H1 (cell line): ENCODE measurements at regions not wholly inside any gene's neighbourhood (a gene's known extent, or its start where the extent isn't known, plus 50 kb on each side); places are given as distances from the start of the nearest gene placed in this dataset.

ENCODE experiments used
- CTCF ChIA-PET: fragments of 300-600 bp; sonication (Branson Sonifier 250); formaldehyde crosslinking; loops from one replicate; lab custom pipeline; 2021; ENCODE audit not compliant: partially characterized antibody; lab: Charles Lee
- POLR2A ChIA-PET: fragments of 300-600 bp; sonication (Branson Sonifier 250); formaldehyde crosslinking; loops from one replicate; lab custom pipeline; 2021; ENCODE audit warnings: inconsistent platforms; ENCODE audit not compliant: partially characterized antibody; lab: Charles Lee
- DNase-seq, 2 experiments: peaks; one replicate each; pipeline versions ENCODE4 v3.0.0 to v3.0.0-alpha.2; 2010 to 2022; ENCODE audit warnings: low spot score in 2 of 2, low read depth in 1 of 2, mixed read lengths in 1 of 2
- FAIRE-seq: peaks from 2 replicates; lab custom pipeline; 2011; peaks lifted over from hg19 to GRCh38; lab: Jason Lieb, UNC
- H2AFZ ChIP-seq: 2 replicates; pipeline ENCODE4 v1.8.1; 2012; ENCODE audit warnings: low read length, inconsistent platforms
- H2AK5ac ChIP-seq: 2 replicates; pipeline ENCODE4 v1.6.1; 2013; ENCODE audit warnings: low read depth, low read length
- H2BK120ac ChIP-seq: replicated peaks from 2 replicates; pipeline ENCODE3; 2013; ENCODE audit warnings: low read depth, low read length, inconsistent platforms
- H2BK12ac ChIP-seq: 2 replicates; pipeline ENCODE4 v1.6.1; 2013; ENCODE audit warnings: low read depth, low read length
- H2BK15ac ChIP-seq: 2 replicates; pipeline ENCODE4 v1.6.1; 2013; ENCODE audit warnings: low read length
- H2BK20ac ChIP-seq: 2 replicates; pipeline ENCODE4 v1.6.1; 2013; ENCODE audit warnings: low read length
- H2BK5ac ChIP-seq: 2 replicates; pipeline ENCODE4 v1.6.1; 2013; ENCODE audit warnings: low read depth, low read length
- H3K14ac ChIP-seq: 2 replicates; pipeline ENCODE4 v1.6.1; 2013; ENCODE audit warnings: inconsistent platforms; ENCODE audit not compliant: insufficient read length
- H3K18ac ChIP-seq: 2 replicates; pipeline ENCODE4 v1.6.1; 2013; ENCODE audit warnings: low read length; ENCODE audit errors: extremely low read depth
- H3K23ac ChIP-seq: 2 replicates; pipeline ENCODE4 v1.6.1; 2013; ENCODE audit warnings: inconsistent platforms; ENCODE audit not compliant: insufficient read length
- H3K23me2 ChIP-seq: 2 replicates; pipeline ENCODE4 v1.6.1; 2013; ENCODE audit warnings: low read depth, low read length
- H3K27ac ChIP-seq: 2 replicates; pipeline ENCODE4 v1.6.1; 2011; ENCODE audit warnings: low read depth, low read length, inconsistent platforms
- H3K27me3 ChIP-seq, 4 experiments: replicated peaks in 1 of 4; 1 replicate in 1 of 4; 2 replicates in 3 of 4; pipeline versions ENCODE4 v1.6.1 to v1.8.1; 2011 to 2013; ENCODE audit warnings: low read length in 3 of 4, mild to moderate bottlenecking in 3 of 4, inconsistent platforms in 2 of 4, mixed read lengths in 2 of 4, moderate library complexity in 1 of 4; ENCODE audit not compliant: control insufficient read depth in 3 of 4, insufficient read depth in 3 of 4; ENCODE audit errors: extremely low read depth in 1 of 4
- H3K36me3 ChIP-seq, 4 experiments: 2 replicates each; pipeline versions ENCODE4 v1.6.1 to v1.8.1; 2011 to 2013; ENCODE audit warnings: mild to moderate bottlenecking in 4 of 4, low read length in 3 of 4, moderate library complexity in 2 of 4, control low read depth in 1 of 4, inconsistent platforms in 1 of 4; ENCODE audit not compliant: insufficient read depth in 4 of 4, control insufficient read depth in 2 of 4
- H3K4ac ChIP-seq: replicated peaks from 2 replicates; pipeline ENCODE3; 2013; ENCODE audit warnings: low read length, low read depth, mixed read lengths, inconsistent platforms; ENCODE audit not compliant: insufficient read length
- H3K4me1 ChIP-seq, 4 experiments: replicated peaks in 1 of 4; 1 replicate in 1 of 4; 2 replicates in 3 of 4; pipeline versions ENCODE4 v1.6.1 to v1.8.1; 2011 to 2013; ENCODE audit warnings: low read length in 3 of 4, inconsistent platforms in 2 of 4, mixed read lengths in 1 of 4; ENCODE audit not compliant: insufficient read depth in 4 of 4, control insufficient read depth in 3 of 4
- H3K4me2 ChIP-seq, 2 experiments: 2 replicates each; pipeline versions ENCODE4 v1.6.1 to v1.8.1; 2011 to 2013; ENCODE audit warnings: low read depth in 2 of 2, low read length in 2 of 2, control low read depth in 1 of 2, inconsistent platforms in 1 of 2, mild to moderate bottlenecking in 1 of 2; ENCODE audit not compliant: insufficient read depth in 1 of 2
- H3K4me3 ChIP-seq, 4 experiments: fragments of 200-600, 300-600 bp in 1 of 4; sonication (generic), shearing (Covaris generic), sonication (Bioruptor Twin) in 1 of 4; 2 replicates each; pipeline versions ENCODE4 v1.5.1 to v1.8.1; 2011 to 2016; ENCODE audit warnings: low read length in 4 of 4, low read depth in 3 of 4, control low read depth in 2 of 4, inconsistent platforms in 2 of 4, mild to moderate bottlenecking in 2 of 4, mixed read lengths in 1 of 4, moderate library complexity in 1 of 4; ENCODE audit not compliant: insufficient read depth in 2 of 4; ENCODE audit errors: extremely low read depth in 1 of 4
- H3K56ac ChIP-seq: replicated peaks from 2 replicates; pipeline ENCODE3; 2013; ENCODE audit warnings: low read depth, mild to moderate bottlenecking, mixed read lengths, low read length, inconsistent platforms; ENCODE audit not compliant: insufficient read length
- H3K79me1 ChIP-seq: 2 replicates; pipeline ENCODE4 v1.6.1; 2013; ENCODE audit warnings: low read depth, low read length, control low read depth
- H3K79me2 ChIP-seq, 2 experiments: 2 replicates each; pipeline versions ENCODE4 v1.6.1 to v1.8.1; 2012 to 2013; ENCODE audit warnings: low read length in 2 of 2, mild to moderate bottlenecking in 2 of 2, inconsistent platforms in 1 of 2; ENCODE audit not compliant: insufficient read depth in 2 of 2, control insufficient read depth in 1 of 2
- H3K9ac ChIP-seq, 4 experiments: replicated peaks in 1 of 4; 1 replicate in 1 of 4; 2 replicates in 3 of 4; pipeline versions ENCODE4 v1.6.1 to v1.8.1; 2011 to 2013; ENCODE audit warnings: low read depth in 3 of 4, low read length in 3 of 4, control low read depth in 2 of 4, mild to moderate bottlenecking in 2 of 4, moderate library complexity in 2 of 4, inconsistent platforms in 1 of 4; ENCODE audit errors: extremely low read depth in 1 of 4
- H3K9me3 ChIP-seq, 2 experiments: 2 replicates each; pipeline versions ENCODE4 v1.6.1 to v1.8.1; 2012 to 2013; ENCODE audit warnings: mild to moderate bottlenecking in 2 of 2, moderate library complexity in 2 of 2, control low read depth in 1 of 2, inconsistent platforms in 1 of 2, low read depth in 1 of 2, low read length in 1 of 2, mixed read lengths in 1 of 2; ENCODE audit not compliant: insufficient read depth in 2 of 2
- H4K20me1 ChIP-seq, 2 experiments: replicated peaks in 1 of 2; 2 replicates each; pipeline versions ENCODE3 to v1.8.1; 2011 to 2013; ENCODE audit warnings: inconsistent platforms in 2 of 2, low read length in 2 of 2, mild to moderate bottlenecking in 1 of 2; ENCODE audit not compliant: insufficient read depth in 2 of 2, control insufficient read depth in 1 of 2
- H4K5ac ChIP-seq: 2 replicates; pipeline ENCODE4 v1.6.1; 2013; ENCODE audit warnings: low read length, low read depth, mixed read lengths, inconsistent platforms; ENCODE audit not compliant: insufficient read length
- H4K8ac ChIP-seq: 2 replicates; pipeline ENCODE4 v1.8.0; 2013; ENCODE audit warnings: mild to moderate bottlenecking, moderate library complexity, low read length, inconsistent platforms; ENCODE audit not compliant: insufficient read depth; ENCODE audit errors: extremely low read depth
- H4K91ac ChIP-seq: replicated peaks from 2 replicates; pipeline ENCODE3; 2013; ENCODE audit warnings: low read length, mixed read lengths, inconsistent platforms; ENCODE audit not compliant: insufficient read length
- BACH1 ChIP-seq: IDR thresholded peaks from 2 replicates; pipeline ENCODE4 v1.6.1; 2012; ENCODE audit warnings: low read length, improper control_type of control experiment
- BRCA1 ChIP-seq: IDR thresholded peaks from 2 replicates; pipeline ENCODE4 v1.6.1; 2012; ENCODE audit warnings: low read depth, low read length, improper control_type of control experiment
- CBX8 ChIP-seq: fragments of 300-800, 300-1000 bp; sonication (generic); IDR thresholded peaks from 2 replicates; pipeline ENCODE4 v1.7.1; 2016; ENCODE audit warnings: low read depth, low read length, borderline replicate concordance
- CHD1 ChIP-seq: IDR thresholded peaks from 2 replicates; pipeline ENCODE4 v1.6.1; 2012; ENCODE audit warnings: low read depth, low read length, improper control_type of control experiment
- FOSL1 ChIP-seq: IDR thresholded peaks from 2 replicates; pipeline ENCODE4 v1.6.1; 2011; ENCODE audit warnings: mild to moderate bottlenecking, low read depth, low read length, moderate library complexity; ENCODE audit not compliant: insufficient read depth
- POLR2A ChIP-seq, 2 experiments: IDR thresholded peaks; 1 replicate in 1 of 2; 2 replicates in 1 of 2; pipeline ENCODE4 v1.6.1; 2011; ENCODE audit warnings: low read depth in 2 of 2, low read length in 2 of 2, mild to moderate bottlenecking in 2 of 2; ENCODE audit errors: control extremely low read depth in 1 of 2
- RAD21 ChIP-seq, 2 experiments: IDR thresholded peaks in 1 of 2; conservative IDR thresholded peaks in 1 of 2; 2 replicates each; pipeline ENCODE4 v1.6.1; 2011; ENCODE audit warnings: low read depth in 2 of 2, low read length in 2 of 2, improper control_type of control experiment in 1 of 2, inconsistent platforms in 1 of 2, mild to moderate bottlenecking in 1 of 2, moderate library complexity in 1 of 2
- SAP30 ChIP-seq: fragments of 300-600 bp; sonication (generic); IDR thresholded peaks from 2 replicates; pipeline ENCODE4 v1.7.1; 2012; ENCODE audit warnings: low read length, moderate library complexity, mild to moderate bottlenecking, inconsistent platforms; ENCODE audit not compliant: insufficient read depth, insufficient replicate concordance
- SIRT6 ChIP-seq: IDR thresholded peaks from one replicate; pipeline ENCODE4 v1.7.1; 2012; ENCODE audit warnings: low read length, inconsistent platforms
- SP2 ChIP-seq: IDR thresholded peaks from 2 replicates; pipeline ENCODE4 v1.6.1; 2012; ENCODE audit warnings: mild to moderate bottlenecking, low read length, inconsistent platforms
- SRF ChIP-seq: IDR thresholded peaks from 2 replicates; pipeline ENCODE4 v1.6.1; 2011; ENCODE audit warnings: mild to moderate bottlenecking, low read depth, low read length, moderate library complexity
- TAF7 ChIP-seq: optimal IDR thresholded peaks from 2 replicates; pipeline ENCODE3; 2011; ENCODE audit warnings: low read depth, mild to moderate bottlenecking, inconsistent platforms, low read length, moderate library complexity, borderline replicate concordance
- WGBS, 2 experiments: shearing (Covaris generic) in 1 of 2; methylation state at CpG; one replicate each; pipeline versions ENCODE4 v1.1.6 to v1.1.7; 2013 to 2015; ENCODE audit warnings: low lambda C conversion rate in 2 of 2, mixed read lengths in 2 of 2, inconsistent platforms in 1 of 2, low coverage in 1 of 2, missing lambda C conversion rate in 1 of 2; ENCODE audit not compliant: insufficient replicate concordance in 2 of 2, insufficient coverage in 1 of 2, insufficient read length in 1 of 2; ENCODE audit errors: extremely low coverage in 1 of 2, missing lambda C conversion rate in 1 of 2; 5-methylcytosine and 5-hydroxymethylcytosine counted together

DNA sequence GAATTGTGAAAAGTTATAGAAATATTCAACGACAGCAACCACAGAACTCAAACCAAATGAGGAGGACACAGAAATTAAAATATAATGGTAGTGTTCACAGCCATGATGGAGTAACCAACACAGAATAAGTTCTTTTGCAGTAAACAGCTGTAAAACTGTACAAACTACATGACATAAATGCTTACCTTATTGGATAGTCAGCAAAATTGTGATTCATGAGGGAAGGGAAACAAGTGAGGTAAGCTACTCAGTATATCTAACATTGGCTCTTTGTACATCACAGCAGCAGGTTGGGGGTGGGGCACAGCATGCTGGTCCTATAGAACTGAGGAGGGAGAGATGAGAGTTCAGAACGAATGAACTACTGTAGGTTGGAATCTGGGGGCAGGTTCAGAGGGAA lies 86.4 kb downstream of the CDC14C start:
- TF ChIP-seq FOSL1 (no peak), SRF (no peak), BRCA1 (no peak), SIRT6 (no peak), POLR2A (IDR thresholded peaks at IDR 0.05; ENCODE audit: control extremely low read depth in 1 of 2, low read depth in 2 of 2, low read length in 2 of 2) (no peak), CBX8 (no peak), TAF7 (no peak), SAP30 (no peak), SP2 (no peak), BACH1 (no peak), CHD1 (no peak), RAD21 (IDR thresholded peaks at IDR 0.05 in 1 of 2, conservative IDR thresholded peaks at IDR 0.05 in 1 of 2; ENCODE audit: low read depth in 2 of 2, low read length in 2 of 2) (no peak)
- ChIA-PET CTCF (interaction anchor here (0.6 to 2.3 kb wide), 5 partner anchors 9 to 234 kb away, joined by 3 to 10 read pairs (median 3); no protein-coding TSS in a partner anchor), POLR2A (no interaction called here)
- peaks cover 7 to 11% of the 10 kb centered on the region in 2 experiments; a peak in 3 of 4 replicates for H3K9me3 ChIP-seq
- no peak overlapping the region for H3K18ac ChIP-seq
- H3K79me2 ChIP-seq, result no peaks in the 10 kb centered on the region
- H4K8ac ChIP-seq, result no peak overlapping the region
- no peak overlapping the region for H2BK15ac ChIP-seq
- H2BK5ac ChIP-seq, result no peak overlapping the region
- no peak overlapping the region for H3K4ac ChIP-seq
- no peaks in the 10 kb centered on the region for H4K20me1 ChIP-seq
- peaks cover 0 to 3% (median 0%) of the 10 kb centered on the region in 4 experiments; a peak in 1 of 8 replicates for H3K36me3 ChIP-seq
- no peaks in the 10 kb centered on the region for H3K79me1 ChIP-seq
- H3K4me1 ChIP-seq, result no peaks in the 10 kb centered on the region
- 86% methylated on average over 2 of the region's 2 CpGs; no CpG with 5 or more reads in 1 of the 2 experiments for WGBS, 2 experiments
- H3K27ac ChIP-seq, result no peak overlapping the region
- H2AFZ ChIP-seq, result no peak overlapping the region
- no peak overlapping the region for H2BK20ac ChIP-seq
- H3K4me3 ChIP-seq, result no peak overlapping the region
- FAIRE-seq (no peak), DNase-seq (no peak)
- no peak overlapping the region for H4K5ac ChIP-seq
- H2BK120ac ChIP-seq, result no peak overlapping the region
- no peak overlapping the region for H3K14ac ChIP-seq
- H2BK12ac ChIP-seq, result no peak overlapping the region
- H4K91ac ChIP-seq, result no peak overlapping the region
- H3K4me2 ChIP-seq, result no peak overlapping the region
- no peaks in the 10 kb centered on the region for H3K27me3 ChIP-seq
- no peak overlapping the region for H2AK5ac ChIP-seq
- no peak overlapping the region for H3K9ac ChIP-seq
- H3K23ac ChIP-seq, result no peak overlapping the region
- no peak overlapping the region for H3K56ac ChIP-seq
- no peaks in the 10 kb centered on the region for H3K23me2 ChIP-seq
